HG02852 (cell line): ENCODE measurements at regions not wholly inside any gene's neighbourhood (a gene's known extent, or its start where the extent isn't known, plus 50 kb on each side); places are given as distances from the start of the nearest gene placed in this dataset.

Source experiments
- ATAC-seq: cut with Tn5 transposase; IDR thresholded peaks from one replicate; pipeline ENCODE4 v1.9.1; 2021; ENCODE audit warnings: mild to moderate bottlenecking, moderate library complexity; ENCODE audit not compliant: unreplicated experiment

- ATAC-seq, result no peak
Observed at GRCh38 chr9:105142406-105143135, 101.9 kb upstream of the SLC44A1 start.

DNA sequence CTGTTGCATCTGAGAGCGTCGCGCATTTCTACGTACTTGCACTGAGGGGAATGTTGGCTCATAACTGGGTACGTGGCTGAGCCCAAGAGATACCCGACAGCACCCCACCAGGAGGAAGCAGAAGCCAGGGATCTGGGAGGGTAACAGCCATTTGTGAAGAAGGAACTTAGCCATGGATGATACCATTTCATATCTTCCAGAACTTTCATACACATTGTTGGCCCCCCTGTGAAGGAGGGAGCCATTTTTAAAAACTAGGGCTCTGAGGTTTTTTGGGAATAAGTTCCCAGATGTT is 101.4 kb upstream of the SLC44A1 start:
- ATAC-seq, result no peak

- no peak for ATAC-seq
Observed at GRCh38 chr9:105144076-105144475, 100.4 kb upstream of the SLC44A1 start.

DNA sequence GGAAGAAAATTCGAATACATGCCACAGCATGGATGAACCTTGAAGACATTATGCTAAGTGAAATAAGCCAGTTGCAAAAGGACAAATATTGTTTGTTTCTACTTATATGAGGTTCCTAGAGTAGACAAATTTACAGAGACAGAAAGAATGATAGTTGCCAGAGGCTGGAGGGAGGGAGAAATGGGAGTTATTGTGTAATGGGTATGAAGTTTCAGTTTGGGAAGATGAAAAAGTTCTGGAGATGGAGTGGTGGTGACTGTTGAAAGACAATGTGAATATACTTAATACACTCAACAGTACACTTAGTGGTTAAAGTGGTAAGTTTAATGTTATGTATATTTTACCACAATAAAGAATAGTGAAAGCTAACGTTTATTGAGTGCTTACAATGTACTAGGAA is 99.6 kb upstream of the SLC44A1 start:
- ATAC-seq, result no peak

- no peak for ATAC-seq
Observed at GRCh38 chr9:105146677-105147076, 97.8 kb upstream of the SLC44A1 start.

GRCh38 chr9:105147110-105147871 is 97.2 kb upstream of the SLC44A1 start:
- no peak for ATAC-seq

- no peak for ATAC-seq
Observed at GRCh38 chr9:105148328-105149006, 96.0 kb upstream of the SLC44A1 start.

GRCh38 chr9:105150991-105151685 is 93.3 kb upstream of the SLC44A1 start:
- ATAC-seq, result peak; percentile 80

DNA sequence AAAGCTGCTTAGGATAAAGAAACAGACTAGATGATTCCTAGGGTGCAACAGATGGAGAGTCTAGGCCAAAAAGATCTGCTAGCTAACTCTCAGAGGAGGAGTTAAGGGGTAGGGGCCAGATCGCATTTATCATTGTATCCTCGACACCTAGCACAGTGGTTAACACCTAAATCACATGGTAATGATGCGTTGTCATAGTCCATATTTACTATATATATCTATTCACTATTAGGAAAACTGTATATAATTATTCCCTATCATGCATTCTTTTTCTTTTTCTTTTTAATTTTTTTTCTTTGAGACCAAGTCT is 92.8 kb upstream of the SLC44A1 start:
- ATAC-seq, result no peak

DNA sequence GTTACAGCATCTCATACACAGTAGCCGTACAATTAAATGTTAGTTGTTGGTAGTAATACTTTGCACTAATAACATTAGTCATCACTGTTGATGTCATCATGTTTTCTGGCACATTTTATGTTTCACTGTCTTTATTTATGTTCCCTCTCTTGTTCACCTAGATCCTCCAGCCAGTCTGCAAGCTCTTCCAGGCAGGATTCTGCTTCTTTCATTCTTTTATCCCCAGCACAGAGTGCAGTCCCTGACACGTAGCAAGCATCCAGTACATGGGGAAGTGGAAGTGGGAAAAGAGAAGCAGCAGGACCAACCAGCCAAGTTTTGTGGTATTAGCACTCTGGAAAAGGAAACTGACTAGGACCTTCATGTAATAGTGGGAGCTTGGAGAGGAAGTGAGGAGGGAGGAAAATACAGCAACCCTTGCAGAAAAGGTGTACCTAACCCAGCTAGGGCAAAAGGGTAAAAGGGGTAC is 89.7 kb upstream of the SLC44A1 start:
- ATAC-seq, result no peak

GRCh38 chr9:105157171-105157583 is 87.3 kb upstream of the SLC44A1 start:
- peak; percentile 68 for ATAC-seq

DNA sequence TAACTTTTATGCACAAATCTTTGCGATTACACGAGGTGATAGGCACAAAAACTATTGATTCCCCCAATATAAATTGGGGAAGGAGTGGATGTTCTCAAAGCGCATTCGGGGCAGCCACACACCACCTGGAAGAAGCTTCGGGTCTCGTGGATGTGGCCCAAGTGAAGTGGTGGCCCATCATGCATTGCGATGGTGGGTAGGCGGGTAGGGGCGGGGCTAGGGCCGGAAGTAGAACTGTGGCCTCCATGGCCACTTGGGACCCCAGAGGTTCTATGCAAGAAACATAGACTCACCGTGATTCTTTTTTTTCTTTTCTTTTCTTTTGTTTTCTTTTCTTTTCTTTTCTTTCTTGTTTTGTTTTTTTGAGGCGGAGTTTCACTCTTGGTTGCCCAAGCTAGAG is 86.4 kb upstream of the SLC44A1 start:
- no peak for ATAC-seq

GRCh38 chr9:105158898-105159297 is 85.6 kb upstream of the SLC44A1 start:
- no peak for ATAC-seq

DNA sequence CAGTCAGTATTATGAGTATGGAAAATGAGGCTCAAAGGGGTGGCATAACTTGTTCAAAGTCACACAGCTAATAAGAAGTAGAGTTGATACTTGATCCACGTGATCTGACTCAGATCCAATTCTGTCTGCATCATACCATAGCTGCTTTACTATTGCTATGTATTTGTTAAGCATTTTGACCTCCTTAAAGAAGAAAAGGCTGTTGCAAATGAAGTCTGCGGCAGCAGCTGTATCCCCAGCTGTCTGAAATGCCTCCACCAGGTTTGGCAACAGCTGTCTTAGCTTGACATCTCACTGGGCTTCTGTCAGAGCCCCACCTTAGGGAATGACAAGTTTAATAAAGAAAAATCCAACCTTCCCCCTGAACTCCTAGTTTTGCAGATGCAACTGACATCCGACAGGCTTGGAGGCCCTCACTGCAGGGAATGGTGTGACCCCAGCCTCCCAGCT is 75.6 kb upstream of the SLC44A1 start:
- no peak for ATAC-seq

- ATAC-seq, result no peak
Observed at GRCh38 chr9:105171076-105171475, 73.4 kb upstream of the SLC44A1 start.

- no peak for ATAC-seq
Observed at GRCh38 chr9:105171589-105171988, 72.9 kb upstream of the SLC44A1 start.

DNA sequence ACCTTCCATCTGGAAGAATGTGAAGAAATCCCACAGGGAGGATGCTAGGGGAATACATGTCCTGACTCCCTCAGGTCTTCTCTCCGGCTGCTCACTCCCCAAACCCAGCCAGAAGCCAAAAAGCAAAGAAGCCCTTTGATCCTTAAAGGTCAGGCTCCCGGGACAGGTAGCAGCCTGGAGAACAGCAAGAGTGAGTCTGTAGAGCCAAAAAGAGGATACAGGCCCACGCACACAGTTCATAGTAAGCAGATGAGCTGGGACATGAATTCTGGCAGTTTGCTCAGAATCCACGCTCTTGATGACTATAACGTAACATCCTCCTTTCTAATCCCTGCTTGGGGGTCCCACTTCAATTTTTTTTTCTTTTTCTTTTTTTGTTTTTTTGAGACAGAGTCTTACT is 72.0 kb upstream of the SLC44A1 start:
- ATAC-seq, result no peak

DNA sequence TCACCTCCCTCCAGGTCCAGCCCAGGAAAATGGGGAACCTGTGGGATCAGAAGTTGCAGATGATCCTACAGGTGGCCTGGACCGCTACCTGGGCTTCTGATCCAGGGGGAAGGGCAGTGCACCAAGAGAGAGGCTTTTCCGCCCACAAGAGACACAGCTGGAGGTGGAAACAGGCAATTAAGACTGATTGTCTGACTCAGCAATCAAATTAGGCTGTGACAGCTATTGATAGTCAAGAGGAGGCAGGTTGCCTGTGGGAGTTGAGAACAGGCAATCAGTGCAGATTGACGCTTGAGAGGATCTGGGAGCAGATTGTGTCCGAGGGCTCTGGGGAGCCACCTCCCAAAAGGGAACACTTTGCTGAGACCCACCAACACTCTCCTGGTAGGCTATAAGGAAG is 71.1 kb upstream of the SLC44A1 start:
- no peak for ATAC-seq

GRCh38 chr9:105173826-105174225 is 70.6 kb upstream of the SLC44A1 start:
- ATAC-seq, result no peak

- no peak for ATAC-seq
Observed at GRCh38 chr9:105176194-105176593, 68.3 kb upstream of the SLC44A1 start.

- no peak for ATAC-seq
Observed at GRCh38 chr9:105178076-105178475, 66.4 kb upstream of the SLC44A1 start.
